HCT116 (cell line): ENCODE measurements at regions not wholly inside any gene's neighbourhood (a gene's known extent, or its start where the extent isn't known, plus 50 kb on each side); places are given as distances from the start of the nearest gene placed in this dataset.

Source experiments
- ATAC-seq: fragments of 200-7000 bp; cut with Tn5 transposase; 2 replicates; pipeline ENCODE4 v1.9.1; 2020; ENCODE audit warnings: mild to moderate bottlenecking, moderate library complexity
- BruUV-seq: library from RNA; stranded (reverse); fragments of 400-500 nt; replicated peaks from 2 replicates; lab custom pipeline; 2021; lab: Mats Ljungman, UMichigan
- CTCF ChIA-PET: fragments of 300-600 bp; sonication (Branson Sonifier 250); formaldehyde crosslinking; loops from one replicate; lab custom pipeline; 2021; ENCODE audit warnings: antibody characterized with exemption; lab: Charles Lee
- POLR2A ChIA-PET: fragments of 300-600, 350-600 bp; sonication (Branson Sonifier 250); formaldehyde crosslinking; loops from one replicate; lab custom pipeline; 2021; ENCODE audit warnings: antibody characterized with exemption; lab: Charles Lee
- RAD21 ChIA-PET, 2 experiments: fragments of 300-600 bp; sonication (Branson Sonifier 250); formaldehyde crosslinking; loops; one replicate each; lab custom pipeline; 2023; ENCODE audit warnings: low total read pairs in 2 of 2; ENCODE audit not compliant: uncharacterized antibody in 2 of 2, unreplicated experiment in 2 of 2, low non-redundant PET in 1 of 2; lab: Charles Lee
- DNase-seq: peaks from one replicate; pipeline ENCODE4 v3.0.0-alpha.2; 2010; ENCODE audit warnings: low read depth, low spot score
- H2AFZ ChIP-seq: fragments of 200-600 bp; shearing (Covaris generic), sonication (generic); 2 replicates; pipeline ENCODE4 v1.6.1; 2017; ENCODE audit warnings: low read depth, mixed run types, mixed read lengths, antibody characterized with exemption, low read length; ENCODE audit not compliant: poor library complexity, severe bottlenecking
- H3K27ac ChIP-seq: 2 replicates; pipeline ENCODE4 v1.5.1; 2012; ENCODE audit warnings: low read depth, low read length
- H3K27me3 ChIP-seq: fragments of 200-600 bp; sonication (generic); 2 replicates; pipeline ENCODE4 v1.6.1; 2016; ENCODE audit warnings: mixed run types, low read length, mixed read lengths; ENCODE audit not compliant: insufficient read depth
- H3K36me3 ChIP-seq, 2 experiments: fragments of 200-500 bp in 1 of 2; fragments of 200-600 bp in 1 of 2; sonication (Bioruptor generic) in 1 of 2; sonication (generic) in 1 of 2; 2 replicates each; pipeline versions ENCODE4 v1.5.1 to v1.6.1; 2014 to 2016; ENCODE audit warnings: low read length in 2 of 2, inconsistent platforms in 1 of 2, mixed read lengths in 1 of 2, mixed run types in 1 of 2; ENCODE audit not compliant: insufficient read depth in 2 of 2, control insufficient read depth in 1 of 2
- H3K4me1 ChIP-seq, 2 experiments: fragments of 200-600 bp in 1 of 2; sonication (generic) in 1 of 2; 2 replicates each; pipeline versions ENCODE4 v1.5.1 to v1.6.1; 2012 to 2017; ENCODE audit warnings: low read length in 2 of 2, inconsistent platforms in 1 of 2, mild to moderate bottlenecking in 1 of 2, mixed read lengths in 1 of 2, mixed run types in 1 of 2, moderate library complexity in 1 of 2; ENCODE audit not compliant: insufficient read depth in 2 of 2, control insufficient read depth in 1 of 2
- H3K4me2 ChIP-seq: fragments of 200-600 bp; sonication (generic); 2 replicates; pipeline ENCODE4 v1.6.1; 2017; ENCODE audit warnings: mixed run types, low read length, mixed read lengths
- H3K4me3 ChIP-seq, 2 experiments: fragments of 200-600 bp in 1 of 2; sonication (generic) in 1 of 2; replicated peaks in 1 of 2; 2 replicates each; pipeline ENCODE4 v1.5.1; 2011 to 2016; ENCODE audit warnings: low read length in 2 of 2, control low read depth in 1 of 2, low read depth in 1 of 2, mild to moderate bottlenecking in 1 of 2, mixed read lengths in 1 of 2, mixed run types in 1 of 2
- H3K79me2 ChIP-seq: fragments of 200-600 bp; sonication (generic); 2 replicates; pipeline ENCODE4 v1.6.1; 2017; ENCODE audit warnings: mild to moderate bottlenecking, mixed run types, low read length, moderate library complexity, mixed read lengths; ENCODE audit not compliant: insufficient read depth
- H3K9ac ChIP-seq: fragments of 200-600 bp; sonication (generic); 2 replicates; pipeline ENCODE4 v1.6.1; 2016; ENCODE audit warnings: low read length, mixed read lengths
- H3K9me2 ChIP-seq: fragments of 200-600 bp; sonication (generic), shearing (Covaris generic); 2 replicates; pipeline ENCODE4 v1.6.1; 2017; ENCODE audit warnings: mixed run types, mild to moderate bottlenecking, moderate library complexity; ENCODE audit not compliant: insufficient read depth
- H3K9me3 ChIP-seq, 2 experiments: fragments of 200-500 bp in 1 of 2; fragments of 200-600 bp in 1 of 2; sonication (Bioruptor generic) in 1 of 2; sonication (generic) in 1 of 2; 2 replicates each; pipeline ENCODE4 v1.6.1; 2014 to 2017; ENCODE audit warnings: low read length in 2 of 2, mixed read lengths in 2 of 2, inconsistent platforms in 1 of 2, low read depth in 1 of 2, mild to moderate bottlenecking in 1 of 2, mixed run types in 1 of 2, moderate library complexity in 1 of 2; ENCODE audit not compliant: control insufficient read depth in 1 of 2, insufficient read depth in 1 of 2
- H4K20me1 ChIP-seq: fragments of 200-600 bp; sonication (generic), shearing (Covaris generic); 2 replicates; pipeline ENCODE4 v1.6.1; 2017; ENCODE audit warnings: mixed run types, mild to moderate bottlenecking, moderate library complexity; ENCODE audit not compliant: insufficient read depth
- CBX3 ChIP-seq: IDR thresholded peaks from 2 replicates; pipeline ENCODE4 v1.6.1; 2012; ENCODE audit warnings: low read depth
- CEBPB ChIP-seq: IDR thresholded peaks from 2 replicates; pipeline ENCODE4 v1.6.1; 2012; ENCODE audit warnings: low read depth
- EGR1 ChIP-seq: IDR thresholded peaks from 2 replicates; pipeline ENCODE4 v1.6.1; 2012; ENCODE audit warnings: low read depth
- EZH2 ChIP-seq: fragments of 200-600 bp; sonication (generic); IDR thresholded peaks from 2 replicates; pipeline ENCODE4 v1.6.1; 2017; ENCODE audit warnings: antibody characterized with exemption, mixed run types
- EZH2phosphoT487 ChIP-seq: fragments of 200-600 bp; IDR thresholded peaks from 2 replicates; pipeline ENCODE4 v1.6.1; 2018; ENCODE audit warnings: antibody characterized with exemption, borderline replicate concordance
- JUND ChIP-seq: IDR thresholded peaks from 2 replicates; pipeline ENCODE4 v1.6.1; 2012
- POLR2A ChIP-seq: IDR thresholded peaks from 2 replicates; pipeline ENCODE4 v1.7.0; 2011; ENCODE audit warnings: borderline replicate concordance; ENCODE audit not compliant: insufficient read depth, insufficient read length; ENCODE audit errors: extremely low read depth
- POLR2AphosphoS5 ChIP-seq: IDR thresholded peaks from 2 replicates; pipeline ENCODE4 v1.6.1; 2011; ENCODE audit warnings: mild to moderate bottlenecking, low read depth, low read length, moderate library complexity
- RAD21 ChIP-seq: IDR thresholded peaks from 2 replicates; pipeline ENCODE4 v1.6.1; 2012; ENCODE audit warnings: low read depth, mild to moderate bottlenecking
- SP1 ChIP-seq: IDR thresholded peaks from 2 replicates; pipeline ENCODE4 v1.6.1; 2012; ENCODE audit warnings: low read depth
- TCF7L2 ChIP-seq: IDR thresholded peaks from 2 replicates; pipeline ENCODE4 v1.7.0; 2011; ENCODE audit warnings: borderline replicate concordance, inconsistent platforms; ENCODE audit not compliant: insufficient read depth, insufficient read length; ENCODE audit errors: extremely low read depth
- intact Hi-C: fragments of 100-400 bp; cut with micrococcal nuclease; formaldehyde crosslinking; loops from 2 replicates; pipeline ENCODE4 v1.10.0; 2022
- TF ChIP-seq, protein P1 (sequence below): IDR thresholded peaks from 2 replicates; pipeline ENCODE4 v1.6.1; 2012
- TF ChIP-seq, protein P2 (sequence below): IDR thresholded peaks from 2 replicates; pipeline ENCODE4 v1.6.1; 2012; ENCODE audit warnings: low read depth

DNA sequence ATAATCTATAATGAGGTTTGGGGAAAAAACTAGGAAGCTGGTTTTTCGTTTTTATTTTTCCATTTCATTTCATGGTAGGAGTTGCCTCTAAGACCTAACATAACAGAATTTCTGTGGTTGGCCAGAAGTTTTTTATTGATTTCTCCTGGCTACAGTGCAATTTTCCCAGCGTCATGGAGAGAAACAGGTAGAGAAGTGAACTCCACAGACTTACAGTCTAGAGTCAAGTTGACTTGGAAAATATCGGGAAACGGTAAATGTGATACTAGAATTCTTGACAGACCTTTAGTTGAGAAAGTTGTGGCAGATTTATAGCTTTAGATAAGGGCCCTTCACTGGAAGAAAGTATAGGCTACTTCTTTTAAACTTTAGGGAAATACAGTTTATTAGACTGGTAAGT, 238.3 kb downstream of the DOK5 start:
- CTCF ChIA-PET: no interaction called here
- no peaks in the 10 kb centered on the region for H3K4me1 ChIP-seq
- H3K9ac ChIP-seq: no peak overlapping the region
- H3K27ac ChIP-seq: no peak overlapping the region
- no peaks in the 10 kb centered on the region for H3K27me3 ChIP-seq
- no peak overlapping the region for H3K4me2 ChIP-seq
- TF ChIP-seq JUND (no peak), EGR1 (no peak), SP1 (no peak), CEBPB (no peak), EZH2 (no peak), POLR2AphosphoS5 (no peak), POLR2A (no peak), TCF7L2 (no peak), EZH2phosphoT487 (no peak), CBX3 (no peak), RAD21 (no peak)
- TF ChIP-seq, protein P1, sequence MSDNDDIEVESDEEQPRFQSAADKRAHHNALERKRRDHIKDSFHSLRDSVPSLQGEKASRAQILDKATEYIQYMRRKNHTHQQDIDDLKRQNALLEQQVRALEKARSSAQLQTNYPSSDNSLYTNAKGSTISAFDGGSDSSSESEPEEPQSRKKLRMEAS: no peak
- TF ChIP-seq, protein P2, sequence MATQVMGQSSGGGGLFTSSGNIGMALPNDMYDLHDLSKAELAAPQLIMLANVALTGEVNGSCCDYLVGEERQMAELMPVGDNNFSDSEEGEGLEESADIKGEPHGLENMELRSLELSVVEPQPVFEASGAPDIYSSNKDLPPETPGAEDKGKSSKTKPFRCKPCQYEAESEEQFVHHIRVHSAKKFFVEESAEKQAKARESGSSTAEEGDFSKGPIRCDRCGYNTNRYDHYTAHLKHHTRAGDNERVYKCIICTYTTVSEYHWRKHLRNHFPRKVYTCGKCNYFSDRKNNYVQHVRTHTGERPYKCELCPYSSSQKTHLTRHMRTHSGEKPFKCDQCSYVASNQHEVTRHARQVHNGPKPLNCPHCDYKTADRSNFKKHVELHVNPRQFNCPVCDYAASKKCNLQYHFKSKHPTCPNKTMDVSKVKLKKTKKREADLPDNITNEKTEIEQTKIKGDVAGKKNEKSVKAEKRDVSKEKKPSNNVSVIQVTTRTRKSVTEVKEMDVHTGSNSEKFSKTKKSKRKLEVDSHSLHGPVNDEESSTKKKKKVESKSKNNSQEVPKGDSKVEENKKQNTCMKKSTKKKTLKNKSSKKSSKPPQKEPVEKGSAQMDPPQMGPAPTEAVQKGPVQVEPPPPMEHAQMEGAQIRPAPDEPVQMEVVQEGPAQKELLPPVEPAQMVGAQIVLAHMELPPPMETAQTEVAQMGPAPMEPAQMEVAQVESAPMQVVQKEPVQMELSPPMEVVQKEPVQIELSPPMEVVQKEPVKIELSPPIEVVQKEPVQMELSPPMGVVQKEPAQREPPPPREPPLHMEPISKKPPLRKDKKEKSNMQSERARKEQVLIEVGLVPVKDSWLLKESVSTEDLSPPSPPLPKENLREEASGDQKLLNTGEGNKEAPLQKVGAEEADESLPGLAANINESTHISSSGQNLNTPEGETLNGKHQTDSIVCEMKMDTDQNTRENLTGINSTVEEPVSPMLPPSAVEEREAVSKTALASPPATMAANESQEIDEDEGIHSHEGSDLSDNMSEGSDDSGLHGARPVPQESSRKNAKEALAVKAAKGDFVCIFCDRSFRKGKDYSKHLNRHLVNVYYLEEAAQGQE: no peak
- TF ChIP-seq, all 23 proteins: peak for 0
- no peak for ATAC-seq
- no peaks in the 10 kb centered on the region for H3K79me2 ChIP-seq
- no peak overlapping the region for H2AFZ ChIP-seq
- no peaks in the 10 kb centered on the region for H3K9me2 ChIP-seq
- no TSS peak for BruUV-seq
- DNase-seq: no peak
- H3K9me3 ChIP-seq: no peaks in the 10 kb centered on the region
- H4K20me1 ChIP-seq: no peaks in the 10 kb centered on the region
- RAD21 ChIA-PET: no interaction called here
- no peak overlapping the region for H3K4me3 ChIP-seq
- POLR2A ChIA-PET: no interaction called here
- intact Hi-C loops: no loop called here
- H3K36me3 ChIP-seq: no peaks in the 10 kb centered on the region
